HG02763 (cell line): ENCODE measurements at regions not wholly inside any gene's neighbourhood (a gene's known extent, or its start where the extent isn't known, plus 50 kb on each side); places are given as distances from the start of the nearest gene placed in this dataset.
"Not testable (repeated sequence)": the region's sequence is repeated elsewhere in the genome, so short reads cannot be mapped to it uniquely, and the experiment has no call there.

Experiments
- ATAC-seq: cut with Tn5 transposase; IDR thresholded peaks from one replicate; pipeline ENCODE4 v1.9.1; 2021; ENCODE audit warnings: mild to moderate bottlenecking, moderate library complexity; ENCODE audit not compliant: unreplicated experiment

GRCh38 chr9:119677811-119678505, 308.7 kb upstream of the BRINP1 start:
- no peak for ATAC-seq

- ATAC-seq = no peak
Measured at GRCh38 chr9:119675951-119676350, 306.7 kb upstream of the BRINP1 start.

- not testable (repeated sequence) for ATAC-seq
Measured at GRCh38 chr9:119672763-119673162, 303.5 kb upstream of the BRINP1 start.

- no peak for ATAC-seq
Measured at GRCh38 chr9:119667916-119668315, 298.7 kb upstream of the BRINP1 start.

GRCh38 chr9:119667163-119667562, 297.9 kb upstream of the BRINP1 start:
- ATAC-seq = no peak

GRCh38 chr9:119662329-119662728, 293.1 kb upstream of the BRINP1 start:
- ATAC-seq = no peak

- ATAC-seq = no peak
Measured at GRCh38 chr9:119652931-119653330, 283.7 kb upstream of the BRINP1 start.

- no peak for ATAC-seq
Measured at GRCh38 chr9:119649205-119649604, 280.0 kb upstream of the BRINP1 start.

GRCh38 chr9:119639287-119639955, 270.2 kb upstream of the BRINP1 start:
- no peak for ATAC-seq

- ATAC-seq = no peak
Measured at GRCh38 chr9:119634006-119634405, 264.8 kb upstream of the BRINP1 start.

- no peak for ATAC-seq
Measured at GRCh38 chr9:119611565-119611964, 242.3 kb upstream of the BRINP1 start.

GRCh38 chr9:119609277-119609971, 240.2 kb upstream of the BRINP1 start:
- ATAC-seq = no peak

- no peak for ATAC-seq
Measured at GRCh38 chr9:119601632-119602031, 232.4 kb upstream of the BRINP1 start.

- ATAC-seq = no peak
Measured at GRCh38 chr9:119597499-119597898, 228.3 kb upstream of the BRINP1 start.

- ATAC-seq = no peak
Measured at GRCh38 chr9:119596703-119597102, 227.5 kb upstream of the BRINP1 start.

GRCh38 chr9:119588874-119589744, 219.9 kb upstream of the BRINP1 start:
- ATAC-seq = no peak

- no peak for ATAC-seq
Measured at GRCh38 chr9:119577881-119578280, 208.6 kb upstream of the BRINP1 start.

- ATAC-seq = no peak
Measured at GRCh38 chr9:119559986-119560385, 190.8 kb upstream of the BRINP1 start.

- no peak for ATAC-seq
Measured at GRCh38 chr9:119559056-119559455, 189.8 kb upstream of the BRINP1 start.

- peak; percentile 97 for ATAC-seq
Measured at GRCh38 chr9:119556129-119556875, 187.1 kb upstream of the BRINP1 start.
